ENCODE measurements at regions not wholly inside any gene's neighbourhood (a gene's known extent, or its start where the extent isn't known, plus 50 kb on each side); places are given as distances from the start of the nearest gene placed in this dataset.

- no peak overlapping the region for H3K4me3 ChIP-seq (ENCODE audit: low read depth, low read length)
- H3K36me3 ChIP-seq (ENCODE audit: control insufficient read depth, insufficient read depth, low read length), result no peaks in the 10 kb centered on the region
- TF ChIP-seq CTCF (IDR thresholded peaks at IDR 0.05; ENCODE audit: insufficient read depth, low read length, poor library complexity, severe bottlenecking), result no peak
- no peaks in the 10 kb centered on the region for H3K27me3 ChIP-seq (ENCODE audit: control insufficient read depth, insufficient read depth, low read length)
- DNase-seq (ENCODE audit: low read depth), result no peak
Measured at GRCh38 chr4:138945401-138945800, 70.2 kb upstream of the NOCT start.

- no peak overlapping the region for H3K4me3 ChIP-seq (ENCODE audit: low read depth, low read length)
- no peak for DNase-seq (ENCODE audit: low read depth)
- H3K27me3 ChIP-seq (ENCODE audit: control insufficient read depth, insufficient read depth, low read length), result no peaks in the 10 kb centered on the region
- TF ChIP-seq CTCF (IDR thresholded peaks at IDR 0.05; ENCODE audit: insufficient read depth, low read length, poor library complexity, severe bottlenecking), result no peak
- no peaks in the 10 kb centered on the region for H3K36me3 ChIP-seq (ENCODE audit: control insufficient read depth, insufficient read depth, low read length)
Measured at GRCh38 chr4:138943893-138944292, 71.7 kb upstream of the NOCT start.

GRCh38 chr4:138941037-138941436, 74.5 kb upstream of the NOCT start:
- no peak overlapping the region for H3K4me3 ChIP-seq (ENCODE audit: low read depth, low read length)

GRCh38 chr4:138939960-138940359, 75.6 kb upstream of the NOCT start:
- H3K4me3 ChIP-seq (ENCODE audit: low read depth, low read length), result no peak overlapping the region
- H3K36me3 ChIP-seq (ENCODE audit: control insufficient read depth, insufficient read depth, low read length), result no peaks in the 10 kb centered on the region
- no peak for TF ChIP-seq CTCF (IDR thresholded peaks at IDR 0.05; ENCODE audit: insufficient read depth, low read length, poor library complexity, severe bottlenecking)
- DNase-seq (ENCODE audit: low read depth), result no peak
- no peaks in the 10 kb centered on the region for H3K27me3 ChIP-seq (ENCODE audit: control insufficient read depth, insufficient read depth, low read length)

More at GRCh38 chr4:138941037-138941436, 74.5 kb upstream of the NOCT start:
- Histone ChIP-seq H3K27me3 (ENCODE audit: control insufficient read depth, insufficient read depth, low read length) (no peaks in the 10 kb centered on the region), H3K36me3 (ENCODE audit: control insufficient read depth, insufficient read depth, low read length) (no peaks in the 10 kb centered on the region)
- TF ChIP-seq CTCF (IDR thresholded peaks at IDR 0.05; ENCODE audit: insufficient read depth, low read length, poor library complexity, severe bottlenecking), result no peak
- no peak for DNase-seq (ENCODE audit: low read depth)

GRCh38 chr4:138938366-138938690, 77.3 kb upstream of the NOCT start:
- H3K36me3 ChIP-seq (ENCODE audit: control insufficient read depth, insufficient read depth, low read length), result no peaks in the 10 kb centered on the region
- H3K27me3 ChIP-seq (ENCODE audit: control insufficient read depth, insufficient read depth, low read length), result no peaks in the 10 kb centered on the region
- no peak overlapping the region for H3K4me3 ChIP-seq (ENCODE audit: low read depth, low read length)
- peak; percentile 57 for TF ChIP-seq CTCF (IDR thresholded peaks at IDR 0.05; ENCODE audit: insufficient read depth, low read length, poor library complexity, severe bottlenecking)
- DNase-seq (ENCODE audit: low read depth), result no peak

GRCh38 chr4:138935135-138935807, 80.3 kb upstream of the NOCT start:
- no peak for DNase-seq (ENCODE audit: low read depth)
- no peaks in the 10 kb centered on the region for H3K27me3 ChIP-seq (ENCODE audit: control insufficient read depth, insufficient read depth, low read length)
- no peak overlapping the region for H3K4me3 ChIP-seq (ENCODE audit: low read depth, low read length)
- H3K36me3 ChIP-seq (ENCODE audit: control insufficient read depth, insufficient read depth, low read length), result no peaks in the 10 kb centered on the region
- no peak for TF ChIP-seq CTCF (IDR thresholded peaks at IDR 0.05; ENCODE audit: insufficient read depth, low read length, poor library complexity, severe bottlenecking)
